OCI-LY3 (cell line): ENCODE measurements at regions not wholly inside any gene's neighbourhood (a gene's known extent, or its start where the extent isn't known, plus 50 kb on each side); places are given as distances from the start of the nearest gene placed in this dataset.

Source experiments
- EZH2phosphoT487 ChIP-seq: fragments of 200-600 bp; shearing (Covaris generic); IDR thresholded peaks from 2 replicates; pipeline ENCODE4 v1.6.1; 2018; ENCODE audit warnings: antibody characterized with exemption, mixed run types, low read depth
- TF ChIP-seq, protein P1 (sequence below): fragments of 200-600, 300-600 bp; sonication (generic); IDR thresholded peaks from 2 replicates; pipeline ENCODE4 v1.5.1; 2014; ENCODE audit warnings: antibody characterized with exemption, low read length, low read depth

DNA sequence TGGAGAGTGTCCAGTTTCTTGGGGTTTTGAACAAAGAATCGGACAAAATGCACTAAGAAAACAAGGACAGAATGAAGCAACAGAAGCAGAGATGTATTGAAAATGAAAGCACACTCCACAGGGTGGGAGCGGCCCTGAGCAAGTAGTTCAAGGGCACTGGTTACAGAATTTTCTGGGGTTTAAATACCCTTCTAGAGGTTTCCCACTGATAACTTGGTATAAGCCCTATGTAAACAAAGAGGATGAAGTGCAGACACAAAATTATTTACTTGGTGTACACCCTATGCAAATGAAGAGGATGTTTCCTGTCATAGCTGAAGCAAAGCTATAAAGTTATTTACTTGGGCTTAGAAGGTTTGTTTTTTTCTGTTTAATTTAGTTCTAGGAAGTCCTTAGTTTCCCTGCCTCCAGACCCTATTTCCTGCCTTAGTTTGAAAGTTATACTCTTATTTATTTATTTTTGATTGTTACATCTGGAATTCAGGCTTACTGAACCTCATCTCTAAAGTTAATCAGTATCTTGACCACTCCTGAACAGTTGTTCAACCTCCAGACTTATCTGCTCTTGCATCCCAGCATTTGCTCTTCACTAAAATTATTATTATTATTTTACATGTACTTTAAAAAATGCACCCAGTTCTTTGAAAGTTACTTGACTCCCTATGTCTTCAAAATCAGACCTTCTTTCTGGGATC, 193.5 kb downstream of the SPP2 start:
- TF ChIP-seq, protein P1, sequence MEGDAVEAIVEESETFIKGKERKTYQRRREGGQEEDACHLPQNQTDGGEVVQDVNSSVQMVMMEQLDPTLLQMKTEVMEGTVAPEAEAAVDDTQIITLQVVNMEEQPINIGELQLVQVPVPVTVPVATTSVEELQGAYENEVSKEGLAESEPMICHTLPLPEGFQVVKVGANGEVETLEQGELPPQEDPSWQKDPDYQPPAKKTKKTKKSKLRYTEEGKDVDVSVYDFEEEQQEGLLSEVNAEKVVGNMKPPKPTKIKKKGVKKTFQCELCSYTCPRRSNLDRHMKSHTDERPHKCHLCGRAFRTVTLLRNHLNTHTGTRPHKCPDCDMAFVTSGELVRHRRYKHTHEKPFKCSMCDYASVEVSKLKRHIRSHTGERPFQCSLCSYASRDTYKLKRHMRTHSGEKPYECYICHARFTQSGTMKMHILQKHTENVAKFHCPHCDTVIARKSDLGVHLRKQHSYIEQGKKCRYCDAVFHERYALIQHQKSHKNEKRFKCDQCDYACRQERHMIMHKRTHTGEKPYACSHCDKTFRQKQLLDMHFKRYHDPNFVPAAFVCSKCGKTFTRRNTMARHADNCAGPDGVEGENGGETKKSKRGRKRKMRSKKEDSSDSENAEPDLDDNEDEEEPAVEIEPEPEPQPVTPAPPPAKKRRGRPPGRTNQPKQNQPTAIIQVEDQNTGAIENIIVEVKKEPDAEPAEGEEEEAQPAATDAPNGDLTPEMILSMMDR, result no peak
- TF ChIP-seq EZH2phosphoT487, result no peak
